ENCODE measurements at regions not wholly inside any gene's neighbourhood (a gene's known extent, or its start where the extent isn't known, plus 50 kb on each side); places are given as distances from the start of the nearest gene placed in this dataset.

- no peak for TF ChIP-seq EZH2 (IDR thresholded peaks at IDR 0.05; ENCODE audit: low read length, missing control alignments)
- TF ChIP-seq CTCF (conservative IDR thresholded peaks at IDR 0.05 in 1 of 2, IDR thresholded peaks at IDR 0.05 in 1 of 2; ENCODE audit: low read depth in 1 of 2, low read length in 2 of 2), result no peak
- no peak for DNase-seq (ENCODE audit: low read depth in 2 of 2)
- no peak overlapping the region for H3K27ac ChIP-seq (ENCODE audit: insufficient read depth, low read length)
- H3K36me3 ChIP-seq (ENCODE audit: control insufficient read depth, insufficient read depth, low read length), result no peaks in the 10 kb centered on the region
- no peak overlapping the region for H2AFZ ChIP-seq (ENCODE audit: low read length)
- H3K4me1 ChIP-seq (ENCODE audit: control insufficient read depth, extremely low read depth, insufficient read depth, low read length), result no peaks in the 10 kb centered on the region
- H4K20me1 ChIP-seq (ENCODE audit: control insufficient read depth, extremely low read depth, insufficient read depth, low read length), result no peaks in the 10 kb centered on the region
- H3K9me3 ChIP-seq (ENCODE audit: control insufficient read depth, insufficient read depth, low read depth, low read length), result no peaks in the 10 kb centered on the region
- H3K27me3 ChIP-seq (ENCODE audit: control insufficient read depth, insufficient read depth, low read length), result no peaks in the 10 kb centered on the region
- H3K4me3 ChIP-seq (replicated peaks in 1 of 4; ENCODE audit: control extremely low read depth in 1 of 4, insufficient read depth in 1 of 4, low read depth in 3 of 4, low read length in 4 of 4), result no peak overlapping the region
- no peak overlapping the region for H3K9ac ChIP-seq (ENCODE audit: insufficient read depth, low read length)
- H3K4me2 ChIP-seq (ENCODE audit: extremely low read depth, insufficient read depth, low read length), result no peak overlapping the region
- no peaks in the 10 kb centered on the region for H3K79me2 ChIP-seq (ENCODE audit: control insufficient read depth, insufficient read depth, low read length)
These were observed 171.6 kb upstream of the AUTS2 start for GRCh38 chr7:69426705-69427104.

GRCh38 chr7:69428089-69428488 lies 170.2 kb upstream of the AUTS2 start:
- Histone ChIP-seq H3K9ac (ENCODE audit: insufficient read depth, low read length) (no peak overlapping the region), H3K27ac (ENCODE audit: insufficient read depth, low read length) (no peak overlapping the region), H3K79me2 (ENCODE audit: control insufficient read depth, insufficient read depth, low read length) (no peaks in the 10 kb centered on the region), H4K20me1 (ENCODE audit: control insufficient read depth, extremely low read depth, insufficient read depth, low read length) (no peaks in the 10 kb centered on the region), H3K27me3 (ENCODE audit: control insufficient read depth, insufficient read depth, low read length) (no peaks in the 10 kb centered on the region), H3K4me1 (ENCODE audit: control insufficient read depth, extremely low read depth, insufficient read depth, low read length) (no peaks in the 10 kb centered on the region), H3K4me3 (replicated peaks in 1 of 4; ENCODE audit: control extremely low read depth in 1 of 4, insufficient read depth in 1 of 4, low read depth in 3 of 4, low read length in 4 of 4) (no peak overlapping the region), H3K36me3 (ENCODE audit: control insufficient read depth, insufficient read depth, low read length) (no peaks in the 10 kb centered on the region), H3K4me2 (ENCODE audit: extremely low read depth, insufficient read depth, low read length) (no peak overlapping the region), H3K9me3 (ENCODE audit: control insufficient read depth, insufficient read depth, low read depth, low read length) (no peaks in the 10 kb centered on the region), H2AFZ (ENCODE audit: low read length) (no peak overlapping the region)
- no peak for DNase-seq (ENCODE audit: low read depth in 2 of 2)
- no peak for TF ChIP-seq EZH2 (IDR thresholded peaks at IDR 0.05; ENCODE audit: low read length, missing control alignments)

GRCh38 chr7:69429911-69430383 lies 168.3 kb upstream of the AUTS2 start:
- Histone ChIP-seq H3K4me1 (ENCODE audit: control insufficient read depth, extremely low read depth, insufficient read depth, low read length) (no peaks in the 10 kb centered on the region), H3K9ac (ENCODE audit: insufficient read depth, low read length) (no peak overlapping the region), H3K79me2 (ENCODE audit: control insufficient read depth, insufficient read depth, low read length) (no peaks in the 10 kb centered on the region), H3K4me3 (replicated peaks in 1 of 4; ENCODE audit: control extremely low read depth in 1 of 4, insufficient read depth in 1 of 4, low read depth in 3 of 4, low read length in 4 of 4) (no peak overlapping the region), H3K27ac (ENCODE audit: insufficient read depth, low read length) (no peak overlapping the region), H3K36me3 (ENCODE audit: control insufficient read depth, insufficient read depth, low read length) (no peaks in the 10 kb centered on the region), H3K4me2 (ENCODE audit: extremely low read depth, insufficient read depth, low read length) (peak overlapping the region; percentile 25), H4K20me1 (ENCODE audit: control insufficient read depth, extremely low read depth, insufficient read depth, low read length) (no peaks in the 10 kb centered on the region), H3K27me3 (ENCODE audit: control insufficient read depth, insufficient read depth, low read length) (no peaks in the 10 kb centered on the region), H2AFZ (ENCODE audit: low read length) (no peak overlapping the region), H3K9me3 (ENCODE audit: control insufficient read depth, insufficient read depth, low read depth, low read length) (no peaks in the 10 kb centered on the region)
- TF ChIP-seq CTCF (conservative IDR thresholded peaks at IDR 0.05 in 1 of 2, IDR thresholded peaks at IDR 0.05 in 1 of 2; ENCODE audit: low read depth in 1 of 2, low read length in 2 of 2) (no peak), EZH2 (IDR thresholded peaks at IDR 0.05; ENCODE audit: low read length, missing control alignments) (no peak)
- peak; percentile 5 to 80 for DNase-seq (ENCODE audit: low read depth in 2 of 2)

Data from fibroblast of lung (primary cell).